ENCODE measurements at regions not wholly inside any gene's neighbourhood (a gene's known extent, or its start where the extent isn't known, plus 50 kb on each side); places are given as distances from the start of the nearest gene placed in this dataset.

- POLR2A ChIA-PET: no interaction called here
- Histone ChIP-seq H3K36me3 (ENCODE audit: control insufficient read depth in 2 of 2, insufficient read depth in 1 of 2, low read length in 2 of 2) (no peaks in the 10 kb centered on the region), H3K4me3 (ENCODE audit: low read depth, low read length) (no peak overlapping the region), H3K9me3 (ENCODE audit: control insufficient read depth, insufficient read depth, low read depth, low read length) (no peaks in the 10 kb centered on the region), H3K4me1 (ENCODE audit: control insufficient read depth, insufficient read depth, low read length) (no peaks in the 10 kb centered on the region), H3K27ac (ENCODE audit: extremely low read depth, low read depth, low read length) (no peak overlapping the region)
- no peak for TF ChIP-seq ZNF704 (tag by site-specific recombination; IDR thresholded peaks at IDR 0.05)
- no peak for TF ChIP-seq ZNF112 (tag by site-specific recombination; IDR thresholded peaks at IDR 0.05)
- TF ChIP-seq ZNF416 (tag by site-specific recombination; IDR thresholded peaks at IDR 0.05): no peak
- TF ChIP-seq ZNF280C (tag by site-specific recombination; IDR thresholded peaks at IDR 0.05): no peak
- CTCF ChIA-PET: no interaction called here
These were observed 740.1 kb downstream of the DNAJB9 start for GRCh38 chr7:109309790-109310189.

GRCh38 chr7:109318136-109318535, 748.5 kb downstream of the DNAJB9 start:
- CTCF ChIA-PET: no interaction called here
- no peaks in the 10 kb centered on the region for H3K36me3 ChIP-seq (ENCODE audit: control insufficient read depth in 2 of 2, insufficient read depth in 1 of 2, low read length in 2 of 2)
- no peaks in the 10 kb centered on the region for H3K4me1 ChIP-seq (ENCODE audit: control insufficient read depth, insufficient read depth, low read length)
- H3K27ac ChIP-seq (ENCODE audit: extremely low read depth, low read depth, low read length): no peak overlapping the region
- TF ChIP-seq ZNF239 (tag by site-specific recombination; IDR thresholded peaks at IDR 0.05) (no peak), ZNF473 (tag by site-specific recombination; IDR thresholded peaks at IDR 0.05) (no peak), ZNF174 (tag by site-specific recombination; IDR thresholded peaks at IDR 0.05) (no peak), ZNF704 (tag by site-specific recombination; IDR thresholded peaks at IDR 0.05) (no peak), ZNF16 (tag by site-specific recombination; IDR thresholded peaks at IDR 0.05; ENCODE audit: low read depth) (no peak), ZNF521 (tag by site-specific recombination; IDR thresholded peaks at IDR 0.05) (no peak), ZNF513 (tag by site-specific recombination; IDR thresholded peaks at IDR 0.05) (no peak), ZBTB1 (tag by site-specific recombination; IDR thresholded peaks at IDR 0.05) (no peak), ZBTB44 (tag by site-specific recombination; IDR thresholded peaks at IDR 0.05) (no peak), ZNF223 (tag by site-specific recombination; IDR thresholded peaks at IDR 0.05) (no peak)
- POLR2A ChIA-PET: no interaction called here
- H3K4me3 ChIP-seq (ENCODE audit: low read depth, low read length): no peak overlapping the region
- no peaks in the 10 kb centered on the region for H3K9me3 ChIP-seq (ENCODE audit: control insufficient read depth, insufficient read depth, low read depth, low read length)

- Histone ChIP-seq H3K27ac (ENCODE audit: extremely low read depth, low read depth, low read length) (no peak overlapping the region), H3K36me3 (ENCODE audit: control insufficient read depth in 2 of 2, insufficient read depth in 1 of 2, low read length in 2 of 2) (no peaks in the 10 kb centered on the region), H3K4me3 (ENCODE audit: low read depth, low read length) (no peak overlapping the region), H3K9me3 (ENCODE audit: control insufficient read depth, insufficient read depth, low read depth, low read length) (no peaks in the 10 kb centered on the region), H3K4me1 (ENCODE audit: control insufficient read depth, insufficient read depth, low read length) (no peaks in the 10 kb centered on the region)
- POLR2A ChIA-PET: no interaction called here
- CTCF ChIA-PET: no interaction called here
- TF ChIP-seq ZNF221 (tag by site-specific recombination; IDR thresholded peaks at IDR 0.05; ENCODE audit: borderline replicate concordance): no peak
- no peak for TF ChIP-seq ZNF18 (tag by site-specific recombination; IDR thresholded peaks at IDR 0.05)
- no peak for TF ChIP-seq ZNF138 (tag by site-specific recombination; IDR thresholded peaks at IDR 0.05; ENCODE audit: borderline replicate concordance)
- no peak for TF ChIP-seq PRDM10 (tag by site-specific recombination; IDR thresholded peaks at IDR 0.05)
- TF ChIP-seq ZNF174 (tag by site-specific recombination; IDR thresholded peaks at IDR 0.05): no peak
- no peak for TF ChIP-seq ZNF10 (tag by site-specific recombination; IDR thresholded peaks at IDR 0.05)
- TF ChIP-seq PRDM1 (tag by site-specific recombination; IDR thresholded peaks at IDR 0.05): no peak
These were observed 753.2 kb downstream of the DNAJB9 start for GRCh38 chr7:109322833-109323232.
